Gastroesophageal sphincter (tissue), 4 donors: ENCODE measurements at regions not wholly inside any gene's neighbourhood (a gene's known extent, or its start where the extent isn't known, plus 50 kb on each side); places are given as distances from the start of the nearest gene placed in this dataset.

Experiments
- ATAC-seq: fragments of 150-250 bp; one replicate; pipeline ENCODE4 v1.9.1; 2016; ENCODE audit warnings: mild to moderate bottlenecking, moderate library complexity
- H3K27ac ChIP-seq, 4 donors: fragments of 200-600 bp; sonication (generic) in 3 of 4; 1 replicate in 3 of 4; 2 replicates in 1 of 4; pipeline ENCODE4 v1.5.1; 2016 to 2019
- H3K27me3 ChIP-seq: fragments of 200-600 bp; sonication (generic); one replicate; pipeline ENCODE4 v1.5.1; 2019
- H3K36me3 ChIP-seq, 2 donors: fragments of 200-600 bp; sonication (generic); one replicate each; pipeline ENCODE4 v1.5.1; 2019; ENCODE audit warnings: control low read depth in 1 of 2
- H3K4me1 ChIP-seq, 3 donors: fragments of 200-600 bp; sonication (generic); 1 replicate in 2 of 3; 2 replicates in 1 of 3; pipeline ENCODE4 v1.5.1; 2016 to 2019; ENCODE audit warnings: control low read depth in 2 of 3
- H3K4me3 ChIP-seq, 2 donors: fragments of 200-600 bp; sonication (generic); one replicate each; pipeline ENCODE4 v1.5.1; 2019; ENCODE audit warnings: mild to moderate bottlenecking in 1 of 2, moderate library complexity in 1 of 2
- H3K9me3 ChIP-seq, 3 donors: fragments of 200-600 bp; sonication (generic); one replicate each; pipeline ENCODE4 v1.5.1; 2017 to 2019; ENCODE audit warnings: control low read depth in 2 of 3
- EP300 ChIP-seq: sonication (generic); formaldehyde crosslinking; IDR thresholded peaks from one replicate; pipeline ENCODE4 v1.6.1; 2017; ENCODE audit warnings: antibody characterized with exemption, mild to moderate bottlenecking
- POLR2A ChIP-seq, 2 donors: fragments of 450-650 bp; IDR thresholded peaks; one replicate each; pipeline ENCODE4 v1.6.1; 2017; ENCODE audit warnings: antibody characterized with exemption in 2 of 2, mild to moderate bottlenecking in 2 of 2, moderate library complexity in 1 of 2
- POLR2AphosphoS5 ChIP-seq: sonication (generic); formaldehyde crosslinking; IDR thresholded peaks from one replicate; pipeline ENCODE4 v1.6.1; 2017; ENCODE audit warnings: antibody characterized with exemption
- WGBS, 2 donors: methylation state at CpG; one replicate each; pipeline ENCODE4 v1.1.5; 2018; ENCODE audit warnings: low coverage in 1 of 2; 5-methylcytosine and 5-hydroxymethylcytosine counted together
- TF ChIP-seq, protein P1 (sequence below), 4 experiments: fragments of 200-600 bp in 2 of 4; fragments of 450-650 bp in 2 of 4; sonication (generic) in 1 of 4; IDR thresholded peaks; one replicate each; pipeline ENCODE4 v1.5.1; 2017 to 2019; ENCODE audit warnings: antibody characterized with exemption in 4 of 4, mild to moderate bottlenecking in 2 of 4, moderate library complexity in 2 of 4

DNA sequence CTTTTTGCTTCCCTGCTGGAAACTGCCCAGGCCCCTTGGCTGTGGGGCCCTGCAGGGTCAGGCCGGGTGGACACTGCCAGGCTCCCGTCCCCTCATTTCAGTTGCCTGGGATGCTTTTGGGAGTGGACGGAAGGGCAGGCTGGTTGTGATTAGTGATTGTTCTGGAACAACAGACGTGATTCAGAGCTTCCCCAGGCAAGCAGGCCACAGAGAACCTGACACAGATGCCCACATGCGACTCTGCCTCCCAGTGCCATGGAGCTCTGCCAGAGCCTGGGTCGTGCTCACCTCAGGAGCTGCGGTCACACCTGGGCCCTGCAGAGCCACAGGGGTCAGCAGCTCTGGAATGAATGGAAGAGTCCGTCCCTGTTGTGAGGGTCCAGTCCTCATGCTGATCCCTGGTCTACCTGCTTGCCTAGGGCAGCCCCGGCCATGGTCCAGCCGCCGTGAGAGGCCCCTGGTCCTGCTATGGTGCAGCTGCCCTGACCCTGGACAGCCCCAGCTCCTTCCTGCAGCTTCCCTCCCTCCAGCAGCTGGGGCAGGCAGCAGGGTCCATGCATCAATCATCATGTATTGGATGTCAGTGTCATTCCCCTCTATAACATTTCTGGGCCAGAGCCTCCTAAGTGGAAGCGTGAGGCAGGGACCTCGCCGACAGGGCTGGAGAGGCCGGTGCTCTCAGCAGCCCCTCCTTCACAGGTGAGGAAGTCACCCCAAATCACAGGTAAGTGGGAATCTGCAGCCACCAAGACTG, 518.6 kb upstream of the MYT1L start:
- H3K9me3 ChIP-seq: no peaks in the 10 kb centered on the region
- TF ChIP-seq POLR2AphosphoS5 (no peak), EP300 (no peak), POLR2A (IDR thresholded peaks at IDR 0.05) (no peak)
- TF ChIP-seq, protein P1, sequence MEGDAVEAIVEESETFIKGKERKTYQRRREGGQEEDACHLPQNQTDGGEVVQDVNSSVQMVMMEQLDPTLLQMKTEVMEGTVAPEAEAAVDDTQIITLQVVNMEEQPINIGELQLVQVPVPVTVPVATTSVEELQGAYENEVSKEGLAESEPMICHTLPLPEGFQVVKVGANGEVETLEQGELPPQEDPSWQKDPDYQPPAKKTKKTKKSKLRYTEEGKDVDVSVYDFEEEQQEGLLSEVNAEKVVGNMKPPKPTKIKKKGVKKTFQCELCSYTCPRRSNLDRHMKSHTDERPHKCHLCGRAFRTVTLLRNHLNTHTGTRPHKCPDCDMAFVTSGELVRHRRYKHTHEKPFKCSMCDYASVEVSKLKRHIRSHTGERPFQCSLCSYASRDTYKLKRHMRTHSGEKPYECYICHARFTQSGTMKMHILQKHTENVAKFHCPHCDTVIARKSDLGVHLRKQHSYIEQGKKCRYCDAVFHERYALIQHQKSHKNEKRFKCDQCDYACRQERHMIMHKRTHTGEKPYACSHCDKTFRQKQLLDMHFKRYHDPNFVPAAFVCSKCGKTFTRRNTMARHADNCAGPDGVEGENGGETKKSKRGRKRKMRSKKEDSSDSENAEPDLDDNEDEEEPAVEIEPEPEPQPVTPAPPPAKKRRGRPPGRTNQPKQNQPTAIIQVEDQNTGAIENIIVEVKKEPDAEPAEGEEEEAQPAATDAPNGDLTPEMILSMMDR (IDR thresholded peaks at IDR 0.05): no peak
- no peak overlapping the region for H3K27ac ChIP-seq
- no CpG with 5 or more reads among the region's 15 CpGs for WGBS, 2 donors
- peaks cover 0 to 8% (median 0%) of the 10 kb centered on the region in 3 donors for H3K4me1 ChIP-seq
- H3K36me3 ChIP-seq: no peaks in the 10 kb centered on the region
- H3K4me3 ChIP-seq: no peak overlapping the region
- H3K27me3 ChIP-seq: no peaks in the 10 kb centered on the region
- ATAC-seq: no peak

DNA sequence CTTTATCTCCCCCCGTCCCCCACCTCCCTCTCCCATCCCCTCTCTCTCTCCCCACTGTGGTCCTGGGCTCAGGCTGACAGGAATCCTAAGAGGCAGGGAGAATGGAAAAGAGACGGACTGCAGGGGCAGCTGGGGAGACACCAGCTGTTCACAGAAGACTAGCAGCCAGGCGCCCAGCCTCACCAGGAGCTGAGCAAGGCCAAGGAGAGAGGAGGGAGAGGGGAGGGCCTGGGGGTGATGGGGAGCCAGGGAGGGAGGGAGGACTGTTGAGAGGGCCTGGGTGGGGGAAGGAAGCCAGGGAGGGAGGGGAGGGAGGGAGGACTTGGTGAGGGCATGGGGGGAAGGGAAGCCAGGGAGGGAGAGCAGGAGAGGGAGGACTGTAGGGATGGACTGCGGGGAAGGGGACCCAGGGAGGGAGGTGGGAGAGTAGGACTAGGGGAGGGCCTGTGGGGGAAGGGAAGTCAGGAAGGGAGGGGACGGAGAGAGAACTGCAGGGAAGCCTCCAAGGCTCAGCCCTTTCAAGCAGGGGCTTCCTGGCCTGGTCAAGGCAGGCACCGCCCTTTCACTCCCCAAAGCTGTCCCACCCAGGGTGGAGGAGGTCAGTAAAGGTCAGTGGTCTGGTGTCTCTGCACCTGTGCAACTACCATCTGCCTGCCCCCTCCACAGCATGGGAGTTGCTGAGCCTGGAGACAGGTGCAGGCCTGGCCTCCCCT, 517.7 kb upstream of the MYT1L start:
- H3K9me3 ChIP-seq: no peaks in the 10 kb centered on the region
- no peak overlapping the region for H3K27ac ChIP-seq
- TF ChIP-seq POLR2A (IDR thresholded peaks at IDR 0.05) (no peak), POLR2AphosphoS5 (no peak), EP300 (no peak)
- TF ChIP-seq, protein P1 (IDR thresholded peaks at IDR 0.05): no peak
- H3K4me1 ChIP-seq: peaks cover 0 to 8% (median 0%) of the 10 kb centered on the region in 3 donors
- 63 to 86% methylated on average over 1 of the region's 6 CpGs for WGBS, 2 donors
- no peak overlapping the region for H3K4me3 ChIP-seq
- H3K36me3 ChIP-seq: no peaks in the 10 kb centered on the region
- no peak for ATAC-seq
- no peaks in the 10 kb centered on the region for H3K27me3 ChIP-seq

GRCh38 chr2:2848198-2848597, 517.1 kb upstream of the MYT1L start:
- WGBS, 2 donors: 96% methylated on average over 4 of the region's 6 CpGs; no CpG with 5 or more reads in 1 of the 2 donors
- no peak for TF ChIP-seq POLR2AphosphoS5
- TF ChIP-seq, protein P1 (IDR thresholded peaks at IDR 0.05): no peak
- TF ChIP-seq POLR2A (IDR thresholded peaks at IDR 0.05): no peak
- no peak for TF ChIP-seq EP300
- Histone ChIP-seq H3K27me3 (no peaks in the 10 kb centered on the region), H3K4me1 (peaks cover 0 to 8% (median 0%) of the 10 kb centered on the region in 3 donors), H3K36me3 (no peaks in the 10 kb centered on the region), H3K4me3 (no peak overlapping the region), H3K9me3 (no peaks in the 10 kb centered on the region), H3K27ac (no peak overlapping the region)
- ATAC-seq: no peak

GRCh38 chr2:2847209-2847676, 516.2 kb upstream of the MYT1L start:
- no peak overlapping the region for H3K4me3 ChIP-seq
- no peak overlapping the region for H3K27ac ChIP-seq
- H3K4me1 ChIP-seq: peaks cover 0 to 8% (median 0%) of the 10 kb centered on the region in 3 donors
- H3K27me3 ChIP-seq: no peaks in the 10 kb centered on the region
- TF ChIP-seq POLR2AphosphoS5 (no peak), EP300 (no peak), POLR2A (IDR thresholded peaks at IDR 0.05) (no peak)
- TF ChIP-seq, protein P1 (IDR thresholded peaks at IDR 0.05): no peak
- 30 to 40% methylated on average over 2 of the region's 5 CpGs for WGBS, 2 donors
- H3K36me3 ChIP-seq: no peaks in the 10 kb centered on the region
- no peak for ATAC-seq
- H3K9me3 ChIP-seq: no peaks in the 10 kb centered on the region
